ENCODE measurements at regions not wholly inside any gene's neighbourhood (a gene's known extent, or its start where the extent isn't known, plus 50 kb on each side); places are given as distances from the start of the nearest gene placed in this dataset.
"Not testable (repeated sequence)": the region's sequence is repeated elsewhere in the genome, so short reads cannot be mapped to it uniquely, and the experiment has no call there.

DNA sequence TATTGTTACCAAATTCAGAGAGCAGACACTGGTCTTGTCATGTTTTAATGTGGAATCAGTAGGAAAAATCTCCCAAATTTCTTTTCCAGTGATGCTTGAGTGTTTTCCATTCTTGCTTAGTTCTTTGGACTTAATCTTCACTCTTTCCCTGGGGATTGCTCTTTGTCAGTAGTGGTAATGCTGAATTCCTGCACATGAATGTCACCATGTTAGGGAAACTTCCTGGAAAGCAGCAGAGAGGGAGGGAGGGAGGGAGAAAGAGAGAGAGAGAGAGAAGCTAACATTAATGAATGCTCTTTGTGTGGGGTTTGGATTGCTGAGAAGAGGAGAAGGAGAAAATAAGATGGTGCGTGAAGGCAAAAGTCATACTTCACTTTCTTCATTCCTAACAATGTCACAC, 295.3 kb upstream of the COBL start:
- Mint-ChIP-seq H3K9me3 (ENCODE audit: low read depth) (peaks cover 10% of the 10 kb centered on the region), H3K4me1 (ENCODE audit: low read depth) (no peaks in the 10 kb centered on the region), H3K36me3 (ENCODE audit: low read depth) (no peaks in the 10 kb centered on the region), H3K27ac (ENCODE audit: unreplicated experiment) (no peak overlapping the region), H3K27me3 (ENCODE audit: low read depth) (no peaks in the 10 kb centered on the region), H3K4me3 (ENCODE audit: unreplicated experiment) (no peak overlapping the region)
- no peak for DNase-seq (ENCODE audit: low spot score)
- TF ChIP-seq, protein P1, sequence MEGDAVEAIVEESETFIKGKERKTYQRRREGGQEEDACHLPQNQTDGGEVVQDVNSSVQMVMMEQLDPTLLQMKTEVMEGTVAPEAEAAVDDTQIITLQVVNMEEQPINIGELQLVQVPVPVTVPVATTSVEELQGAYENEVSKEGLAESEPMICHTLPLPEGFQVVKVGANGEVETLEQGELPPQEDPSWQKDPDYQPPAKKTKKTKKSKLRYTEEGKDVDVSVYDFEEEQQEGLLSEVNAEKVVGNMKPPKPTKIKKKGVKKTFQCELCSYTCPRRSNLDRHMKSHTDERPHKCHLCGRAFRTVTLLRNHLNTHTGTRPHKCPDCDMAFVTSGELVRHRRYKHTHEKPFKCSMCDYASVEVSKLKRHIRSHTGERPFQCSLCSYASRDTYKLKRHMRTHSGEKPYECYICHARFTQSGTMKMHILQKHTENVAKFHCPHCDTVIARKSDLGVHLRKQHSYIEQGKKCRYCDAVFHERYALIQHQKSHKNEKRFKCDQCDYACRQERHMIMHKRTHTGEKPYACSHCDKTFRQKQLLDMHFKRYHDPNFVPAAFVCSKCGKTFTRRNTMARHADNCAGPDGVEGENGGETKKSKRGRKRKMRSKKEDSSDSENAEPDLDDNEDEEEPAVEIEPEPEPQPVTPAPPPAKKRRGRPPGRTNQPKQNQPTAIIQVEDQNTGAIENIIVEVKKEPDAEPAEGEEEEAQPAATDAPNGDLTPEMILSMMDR (IDR thresholded peaks at IDR 0.05), result no peak

- DNase-seq (ENCODE audit: low spot score), result no peak
- Mint-ChIP-seq H3K36me3 (ENCODE audit: low read depth) (no peaks in the 10 kb centered on the region), H3K4me1 (ENCODE audit: low read depth) (no peaks in the 10 kb centered on the region), H3K27ac (ENCODE audit: unreplicated experiment) (no peak overlapping the region), H3K4me3 (ENCODE audit: unreplicated experiment) (no peak overlapping the region), H3K27me3 (ENCODE audit: low read depth) (no peaks in the 10 kb centered on the region), H3K9me3 (ENCODE audit: low read depth) (peaks cover 20% of the 10 kb centered on the region)
- TF ChIP-seq, protein P1 (IDR thresholded peaks at IDR 0.05), result no peak
Observed at GRCh38 chr7:51607447-51607846, 290.8 kb upstream of the COBL start.

DNA sequence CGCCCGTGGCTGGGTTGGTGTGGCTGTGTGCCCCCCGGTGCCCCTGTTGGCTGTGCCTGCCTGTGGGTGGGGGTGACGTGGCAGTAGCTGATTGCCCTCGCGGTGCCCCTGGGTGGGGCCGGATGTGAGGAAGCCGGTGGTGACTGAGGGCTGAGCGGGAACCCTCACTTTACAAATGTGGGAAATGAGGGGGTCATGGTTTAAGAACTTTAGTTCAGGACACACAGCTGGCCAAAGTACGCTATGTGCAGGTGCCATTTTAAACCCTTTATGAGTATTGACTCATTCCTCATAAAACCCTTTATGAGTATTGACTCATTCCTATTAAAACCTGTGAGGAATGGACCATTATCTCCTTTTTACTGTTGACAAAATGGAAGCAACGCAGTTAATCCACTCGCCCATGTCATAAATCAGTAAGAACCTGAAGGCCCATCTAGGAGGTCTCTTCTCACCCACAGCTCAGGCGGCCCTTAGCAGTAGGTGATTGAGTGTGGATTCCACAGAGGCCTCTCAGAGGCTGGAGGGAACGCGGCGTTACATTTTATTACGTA, 290.1 kb upstream of the COBL start:
- Mint-ChIP-seq H3K27ac (ENCODE audit: unreplicated experiment) (no peak overlapping the region), H3K36me3 (ENCODE audit: low read depth) (no peaks in the 10 kb centered on the region), H3K27me3 (ENCODE audit: low read depth) (no peaks in the 10 kb centered on the region), H3K9me3 (ENCODE audit: low read depth) (peaks cover 26% of the 10 kb centered on the region), H3K4me1 (ENCODE audit: low read depth) (no peaks in the 10 kb centered on the region), H3K4me3 (ENCODE audit: unreplicated experiment) (no peak overlapping the region)
- TF ChIP-seq, protein P1 (IDR thresholded peaks at IDR 0.05), result no peak
- DNase-seq (ENCODE audit: low spot score), result no peak

- TF ChIP-seq, protein P1 (IDR thresholded peaks at IDR 0.05), result no peak
- H3K36me3 Mint-ChIP-seq (ENCODE audit: low read depth), result no peaks in the 10 kb centered on the region
- H3K27me3 Mint-ChIP-seq (ENCODE audit: low read depth), result no peaks in the 10 kb centered on the region
- no peak overlapping the region for H3K27ac Mint-ChIP-seq (ENCODE audit: unreplicated experiment)
- peaks cover 38% of the 10 kb centered on the region for H3K9me3 Mint-ChIP-seq (ENCODE audit: low read depth)
- H3K4me3 Mint-ChIP-seq (ENCODE audit: unreplicated experiment), result no peak overlapping the region
- no peaks in the 10 kb centered on the region for H3K4me1 Mint-ChIP-seq (ENCODE audit: low read depth)
- no peak for DNase-seq (ENCODE audit: low spot score)
Observed at GRCh38 chr7:51602376-51602775, 285.8 kb upstream of the COBL start.

DNA sequence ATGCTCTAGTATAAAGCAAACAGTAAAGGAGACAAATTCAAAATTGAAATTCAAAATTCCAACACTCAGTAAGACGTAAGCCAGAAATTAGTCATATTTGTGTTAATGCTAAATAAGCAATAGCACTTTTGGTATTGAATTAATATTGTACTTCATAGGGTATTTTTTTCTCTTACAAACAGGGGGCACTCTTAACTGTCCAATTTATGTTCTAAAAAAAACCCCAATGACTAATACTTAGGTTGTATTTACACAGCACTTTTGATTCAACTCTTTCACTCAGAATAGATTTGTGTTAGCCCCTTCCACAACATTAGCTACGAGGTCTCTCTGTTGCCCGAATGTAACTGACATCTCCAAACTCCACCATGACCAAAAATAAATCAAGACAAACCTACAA, 284.9 kb upstream of the COBL start:
- TF ChIP-seq, protein P1 (IDR thresholded peaks at IDR 0.05), result no peak
- no peaks in the 10 kb centered on the region for H3K27me3 Mint-ChIP-seq (ENCODE audit: low read depth)
- no peak overlapping the region for H3K27ac Mint-ChIP-seq (ENCODE audit: unreplicated experiment)
- no peaks in the 10 kb centered on the region for H3K36me3 Mint-ChIP-seq (ENCODE audit: low read depth)
- no peak for DNase-seq (ENCODE audit: low spot score)
- H3K4me1 Mint-ChIP-seq (ENCODE audit: low read depth), result no peaks in the 10 kb centered on the region
- H3K9me3 Mint-ChIP-seq (ENCODE audit: low read depth), result peaks cover 40% of the 10 kb centered on the region
- no peak overlapping the region for H3K4me3 Mint-ChIP-seq (ENCODE audit: unreplicated experiment)

DNA sequence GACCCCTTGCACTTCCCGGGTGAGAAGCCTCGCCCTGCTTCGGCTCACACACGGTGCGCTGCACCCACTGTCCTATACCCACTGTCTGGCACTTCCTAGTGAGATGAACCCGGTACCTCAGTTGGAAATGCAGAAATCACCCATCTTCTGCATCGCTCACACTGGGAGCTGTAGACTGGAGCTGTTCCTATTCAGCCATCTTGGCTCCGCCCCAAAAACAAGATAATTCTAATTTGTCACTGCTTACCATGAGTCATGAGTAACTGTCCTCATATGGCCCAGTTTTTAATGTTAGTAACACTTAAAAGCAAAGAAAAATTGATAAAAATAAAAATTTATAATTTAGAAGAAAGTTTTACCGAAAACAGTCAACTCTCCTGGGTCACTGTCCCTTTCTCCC, 283.3 kb upstream of the COBL start:
- peaks cover 34% of the 10 kb centered on the region for H3K9me3 Mint-ChIP-seq (ENCODE audit: low read depth)
- not testable (repeated sequence) for H3K27ac Mint-ChIP-seq (ENCODE audit: unreplicated experiment); H3K36me3 Mint-ChIP-seq (ENCODE audit: low read depth); H3K4me3 Mint-ChIP-seq (ENCODE audit: unreplicated experiment); H3K27me3 Mint-ChIP-seq (ENCODE audit: low read depth); DNase-seq (ENCODE audit: low spot score); H3K4me1 Mint-ChIP-seq (ENCODE audit: low read depth)

Measured in chondrocyte (in vitro differentiated cells).